OCI-LY1 (cell line): ENCODE measurements at regions not wholly inside any gene's neighbourhood (a gene's known extent, or its start where the extent isn't known, plus 50 kb on each side); places are given as distances from the start of the nearest gene placed in this dataset.

Source experiments
- H2AFZ ChIP-seq: fragments of 200-600 bp; sonication (generic), shearing (Covaris generic); 2 replicates; pipeline ENCODE4 v1.6.0; 2014; ENCODE audit warnings: antibody characterized with exemption, mild to moderate bottlenecking, low read length
- H3F3A ChIP-seq: fragments of 200-600 bp; sonication (generic), shearing (Covaris generic); 2 replicates; pipeline ENCODE4 v1.6.0; 2014; ENCODE audit warnings: mild to moderate bottlenecking, antibody characterized with exemption, low read length, moderate library complexity; ENCODE audit not compliant: insufficient read depth
- H3K27ac ChIP-seq: fragments of 200-600 bp; sonication (generic); 2 replicates; pipeline ENCODE4 v1.5.1; 2014; ENCODE audit warnings: low read length, mixed run types, mild to moderate bottlenecking, low read depth; ENCODE audit not compliant: poor library complexity, severe bottlenecking
- H3K27me3 ChIP-seq: fragments of 200-600 bp; sonication (generic); 2 replicates; pipeline ENCODE4 v1.6.0; 2014; ENCODE audit warnings: antibody characterized with exemption, mild to moderate bottlenecking, low read length, moderate library complexity; ENCODE audit not compliant: insufficient read depth
- H3K36me3 ChIP-seq: fragments of 200-600 bp; sonication (generic); 2 replicates; pipeline ENCODE4 v1.6.1; 2014; ENCODE audit warnings: mild to moderate bottlenecking, antibody characterized with exemption, low read length, moderate library complexity, mixed read lengths; ENCODE audit not compliant: insufficient read depth
- H3K4me1 ChIP-seq: fragments of 200-600 bp; sonication (generic); 2 replicates; pipeline ENCODE4 v1.5.1; 2014; ENCODE audit warnings: mild to moderate bottlenecking, low read length, moderate library complexity; ENCODE audit not compliant: insufficient read depth, severe bottlenecking
- H3K4me2 ChIP-seq: fragments of 200-600 bp; sonication (generic), shearing (Covaris generic); 2 replicates; pipeline ENCODE4 v1.6.1; 2014; ENCODE audit warnings: low read length
- H3K4me3 ChIP-seq: fragments of 200-600 bp; sonication (generic); 2 replicates; pipeline ENCODE4 v1.5.1; 2014; ENCODE audit warnings: low read length, low read depth, mild to moderate bottlenecking, mixed read lengths; ENCODE audit not compliant: poor library complexity, severe bottlenecking
- H3K79me2 ChIP-seq: fragments of 200-600 bp; shearing (Covaris generic); 2 replicates; pipeline ENCODE4 v1.6.1; 2016; ENCODE audit warnings: mixed run types, low read length, mixed read lengths; ENCODE audit not compliant: insufficient read depth
- H3K9ac ChIP-seq: fragments of 200-600 bp; sonication (generic), shearing (Covaris generic); 2 replicates; pipeline ENCODE4 v1.6.1; 2014; ENCODE audit warnings: mild to moderate bottlenecking, low read length, mixed read lengths
- H3K9me2 ChIP-seq: fragments of 200-600 bp; sonication (generic), shearing (Covaris generic); 2 replicates; pipeline ENCODE4 v1.6.1; 2014; ENCODE audit warnings: low read depth, mild to moderate bottlenecking, low read length, mixed read lengths
- H3K9me3 ChIP-seq: fragments of 200-600 bp; shearing (Covaris generic); 2 replicates; pipeline ENCODE4 v1.6.1; 2014; ENCODE audit warnings: low read length, mixed read lengths
- H4K20me1 ChIP-seq: fragments of 200-600 bp; sonication (generic), shearing (Covaris generic); 2 replicates; pipeline ENCODE4 v1.6.0; 2016; ENCODE audit warnings: mild to moderate bottlenecking, low read length; ENCODE audit not compliant: insufficient read depth
- EZH2 ChIP-seq: fragments of 200-600 bp; sonication (generic), shearing (Covaris generic); IDR thresholded peaks from 2 replicates; pipeline ENCODE4 v1.8.0; 2017; ENCODE audit warnings: borderline replicate concordance, mixed run types, mild to moderate bottlenecking, antibody characterized with exemption, low read length, moderate library complexity, mixed read lengths
- TF ChIP-seq, protein P1 (sequence below): fragments of 200-600 bp; sonication (generic), shearing (Covaris generic); IDR thresholded peaks from 2 replicates; pipeline ENCODE4 v1.5.1; 2017; ENCODE audit warnings: mild to moderate bottlenecking, antibody characterized with exemption, low read length, moderate library complexity, mixed read lengths

DNA sequence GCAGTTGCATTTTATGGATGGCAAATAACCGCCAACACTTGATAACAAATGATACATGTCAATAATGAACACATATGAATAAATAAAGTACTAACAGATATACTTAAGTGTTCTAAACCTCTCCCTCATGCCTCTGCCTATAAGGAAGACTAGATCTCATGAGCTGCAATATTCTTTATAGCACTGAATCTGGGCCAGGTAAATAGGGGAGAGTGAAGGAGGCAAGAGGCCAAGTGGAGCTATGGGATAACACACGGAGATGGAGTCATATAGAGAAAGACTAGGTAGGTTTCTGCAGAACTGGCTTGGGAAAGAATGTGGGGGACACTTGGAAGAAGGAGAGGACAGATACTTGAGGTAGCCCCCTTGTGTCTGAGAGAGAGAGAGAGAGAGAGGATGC is 354.2 kb upstream of the CFAP20DC start:
- Histone ChIP-seq H3K4me1 (no peaks in the 10 kb centered on the region), H3K4me3 (no peak overlapping the region), H3K9me2 (no peaks in the 10 kb centered on the region), H3K27me3 (no peaks in the 10 kb centered on the region), H3K36me3 (no peaks in the 10 kb centered on the region), H3K79me2 (no peaks in the 10 kb centered on the region), H2AFZ (no peak overlapping the region), H3K9me3 (no peaks in the 10 kb centered on the region), H3K27ac (no peak overlapping the region), H4K20me1 (no peaks in the 10 kb centered on the region), H3K4me2 (no peak overlapping the region), H3F3A (no peaks in the 10 kb centered on the region), H3K9ac (no peak overlapping the region)
- TF ChIP-seq, protein P1, sequence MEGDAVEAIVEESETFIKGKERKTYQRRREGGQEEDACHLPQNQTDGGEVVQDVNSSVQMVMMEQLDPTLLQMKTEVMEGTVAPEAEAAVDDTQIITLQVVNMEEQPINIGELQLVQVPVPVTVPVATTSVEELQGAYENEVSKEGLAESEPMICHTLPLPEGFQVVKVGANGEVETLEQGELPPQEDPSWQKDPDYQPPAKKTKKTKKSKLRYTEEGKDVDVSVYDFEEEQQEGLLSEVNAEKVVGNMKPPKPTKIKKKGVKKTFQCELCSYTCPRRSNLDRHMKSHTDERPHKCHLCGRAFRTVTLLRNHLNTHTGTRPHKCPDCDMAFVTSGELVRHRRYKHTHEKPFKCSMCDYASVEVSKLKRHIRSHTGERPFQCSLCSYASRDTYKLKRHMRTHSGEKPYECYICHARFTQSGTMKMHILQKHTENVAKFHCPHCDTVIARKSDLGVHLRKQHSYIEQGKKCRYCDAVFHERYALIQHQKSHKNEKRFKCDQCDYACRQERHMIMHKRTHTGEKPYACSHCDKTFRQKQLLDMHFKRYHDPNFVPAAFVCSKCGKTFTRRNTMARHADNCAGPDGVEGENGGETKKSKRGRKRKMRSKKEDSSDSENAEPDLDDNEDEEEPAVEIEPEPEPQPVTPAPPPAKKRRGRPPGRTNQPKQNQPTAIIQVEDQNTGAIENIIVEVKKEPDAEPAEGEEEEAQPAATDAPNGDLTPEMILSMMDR = no peak
- no peak for TF ChIP-seq EZH2

DNA sequence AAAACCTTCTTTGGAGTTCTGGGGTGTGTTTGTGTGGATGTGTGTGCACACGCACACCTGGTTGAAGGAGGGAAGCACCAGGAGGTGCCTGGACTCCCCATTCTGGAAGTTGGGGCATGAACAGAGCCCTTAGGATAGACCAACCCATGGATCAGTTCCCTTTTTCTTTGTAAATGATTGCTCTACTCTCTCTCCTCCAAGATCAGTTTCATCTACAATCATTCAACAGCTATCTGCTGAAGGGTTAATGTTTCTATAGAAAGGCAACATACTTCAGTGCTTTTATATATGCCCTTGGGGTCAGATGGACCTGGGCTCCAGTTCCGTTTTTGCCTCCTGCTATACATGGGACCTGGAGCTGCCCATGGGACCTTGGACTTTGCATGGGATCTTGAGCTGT is 352.1 kb upstream of the CFAP20DC start:
- Histone ChIP-seq H3F3A (no peaks in the 10 kb centered on the region), H3K9ac (no peak overlapping the region), H3K4me1 (no peaks in the 10 kb centered on the region), H2AFZ (no peak overlapping the region), H3K4me3 (no peak overlapping the region), H3K4me2 (no peak overlapping the region), H3K9me2 (no peaks in the 10 kb centered on the region), H3K9me3 (no peaks in the 10 kb centered on the region), H3K36me3 (no peaks in the 10 kb centered on the region), H3K27ac (no peak overlapping the region), H3K27me3 (no peaks in the 10 kb centered on the region), H4K20me1 (no peaks in the 10 kb centered on the region), H3K79me2 (no peaks in the 10 kb centered on the region)
- no peak for TF ChIP-seq EZH2

DNA sequence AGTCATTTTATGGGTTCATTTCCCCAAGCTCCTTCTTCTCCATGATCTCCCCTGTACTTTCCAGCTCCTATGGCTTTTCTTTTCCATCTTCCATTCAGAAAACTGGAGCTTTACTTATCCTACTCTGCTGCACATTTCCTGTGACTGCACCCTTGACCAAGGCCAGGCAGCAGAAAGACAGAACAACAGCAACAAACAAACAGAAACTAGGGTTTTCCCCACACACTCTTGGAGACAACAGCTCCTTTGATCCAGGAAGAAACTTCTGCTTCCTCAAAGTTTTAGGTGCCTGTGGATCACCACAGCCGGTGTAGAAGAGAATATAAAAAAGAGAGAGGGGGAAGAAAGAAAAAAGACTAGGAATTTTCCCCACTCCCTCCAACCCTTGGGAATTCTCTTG is 342.3 kb upstream of the CFAP20DC start:
- Histone ChIP-seq H3K36me3 (no peaks in the 10 kb centered on the region), H3K4me3 (no peak overlapping the region), H3K4me1 (no peaks in the 10 kb centered on the region), H3K9ac (no peak overlapping the region), H4K20me1 (no peaks in the 10 kb centered on the region), H3K79me2 (no peaks in the 10 kb centered on the region), H3F3A (no peaks in the 10 kb centered on the region), H2AFZ (no peak overlapping the region), H3K9me3 (no peaks in the 10 kb centered on the region), H3K27ac (no peak overlapping the region), H3K4me2 (no peak overlapping the region), H3K9me2 (no peaks in the 10 kb centered on the region), H3K27me3 (peaks cover 9% of the 10 kb centered on the region; the same call in 1 of the 2 replicates)
- TF ChIP-seq, protein P1 = no peak
- TF ChIP-seq EZH2 = no peak

DNA sequence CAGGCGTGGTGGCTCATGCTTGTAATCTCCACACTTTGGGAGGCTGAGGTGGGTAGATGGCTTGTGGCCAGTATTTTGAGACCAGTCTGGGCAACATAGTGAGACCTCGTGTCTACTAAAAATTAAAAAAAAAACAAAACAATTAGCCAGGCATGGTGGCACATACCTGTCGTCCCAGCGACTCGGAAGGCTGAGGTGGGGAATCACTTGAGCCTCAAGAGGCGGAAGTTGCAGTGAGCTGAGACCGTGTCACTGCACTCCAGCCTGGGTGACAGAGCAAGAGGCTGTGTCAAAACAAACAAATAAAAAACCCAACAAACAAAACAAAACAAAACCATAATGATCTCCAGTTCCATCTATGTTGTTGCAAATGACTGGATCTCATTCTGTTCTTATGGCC is 341.3 kb upstream of the CFAP20DC start:
- H3K4me1 ChIP-seq = no peaks in the 10 kb centered on the region
- no peaks in the 10 kb centered on the region for H3F3A ChIP-seq
- no peaks in the 10 kb centered on the region for H3K9me3 ChIP-seq
- H3K27ac ChIP-seq = no peak overlapping the region
- no peaks in the 10 kb centered on the region for H3K79me2 ChIP-seq
- no peak overlapping the region for H2AFZ ChIP-seq
- H3K9ac ChIP-seq = no peak overlapping the region
- no peaks in the 10 kb centered on the region for H3K9me2 ChIP-seq
- no peak overlapping the region for H3K4me3 ChIP-seq
- H3K4me2 ChIP-seq = no peak overlapping the region
- no peaks in the 10 kb centered on the region for H4K20me1 ChIP-seq
- H3K27me3 ChIP-seq = peaks cover 11% of the 10 kb centered on the region; the same call in 1 of the 2 replicates
- H3K36me3 ChIP-seq = no peaks in the 10 kb centered on the region
- no peak for TF ChIP-seq EZH2
- TF ChIP-seq, protein P1 = no peak
